Chondrocyte (in vitro differentiated cells): ENCODE measurements at regions not wholly inside any gene's neighbourhood (a gene's known extent, or its start where the extent isn't known, plus 50 kb on each side); places are given as distances from the start of the nearest gene placed in this dataset.

ENCODE experiments used
- DNase-seq: peaks from one replicate; pipeline ENCODE4 v3.0.0; 2021; ENCODE audit warnings: mixed read lengths, low spot score
- H3K27ac Mint-ChIP-seq: one replicate; pipeline ENCODE4 v1.8.0; 2021; ENCODE audit warnings: mild to moderate bottlenecking, moderate library complexity, mixed read lengths; ENCODE audit not compliant: unreplicated experiment
- H3K27me3 Mint-ChIP-seq: 2 replicates; pipeline ENCODE4 v1.8.0; 2021; ENCODE audit warnings: low read depth, mixed read lengths
- H3K36me3 Mint-ChIP-seq: 2 replicates; pipeline ENCODE4 v1.8.0; 2021; ENCODE audit warnings: low read depth, mixed read lengths
- H3K4me1 Mint-ChIP-seq: 2 replicates; pipeline ENCODE4 v1.8.0; 2021; ENCODE audit warnings: low read depth, mild to moderate bottlenecking, mixed read lengths
- H3K4me3 Mint-ChIP-seq: one replicate; pipeline ENCODE4 v1.8.0; 2021; ENCODE audit warnings: mild to moderate bottlenecking, moderate library complexity, mixed read lengths; ENCODE audit not compliant: unreplicated experiment
- H3K9me3 Mint-ChIP-seq: 2 replicates; pipeline ENCODE4 v1.8.0; 2021; ENCODE audit warnings: low read depth, mixed read lengths
- CTCF ChIP-seq: fragments of 200-600 bp; sonication (generic); IDR thresholded peaks from 2 replicates; pipeline ENCODE4 v1.5.0; 2021; ENCODE audit warnings: antibody characterized with exemption, mild to moderate bottlenecking, moderate library complexity

DNA sequence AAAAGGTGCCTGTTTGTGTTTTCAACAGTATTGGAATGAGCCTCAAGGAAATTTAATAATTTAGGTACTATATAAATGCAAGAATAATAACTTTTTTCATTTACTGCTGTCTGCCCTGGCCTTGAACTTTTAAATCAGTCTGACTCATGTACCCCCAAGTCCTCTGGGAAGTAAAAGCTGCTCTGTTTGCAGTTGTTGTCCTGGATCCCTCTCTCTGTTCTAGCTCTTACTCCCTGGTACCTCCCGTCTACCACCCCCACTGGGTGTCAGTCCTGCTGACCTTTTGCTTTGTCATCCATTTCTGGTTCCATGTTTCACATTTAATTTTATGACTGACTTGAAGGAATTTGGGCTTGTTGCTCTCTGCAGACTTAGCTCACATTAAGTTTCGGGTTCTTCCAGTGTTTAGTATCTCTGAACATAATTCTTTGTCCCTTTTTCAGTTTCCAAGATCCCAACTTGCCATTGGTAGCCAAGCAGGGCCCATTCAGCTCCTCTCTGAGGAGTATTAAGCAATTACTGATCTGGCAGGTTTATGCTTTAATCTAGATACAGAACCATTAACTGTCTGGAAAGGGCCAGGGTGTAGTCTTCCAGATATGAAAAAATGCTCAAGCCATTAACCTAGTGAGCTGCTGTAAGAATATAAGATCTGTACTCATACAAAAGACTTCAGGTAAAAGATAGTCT lies 208.7 kb upstream of the FAM3C start:
- no peak for TF ChIP-seq CTCF
- DNase-seq = no peak
- Mint-ChIP-seq H3K36me3 (no peaks in the 10 kb centered on the region), H3K27me3 (no peaks in the 10 kb centered on the region), H3K4me3 (no peak overlapping the region), H3K4me1 (peaks cover 17% of the 10 kb centered on the region), H3K9me3 (no peaks in the 10 kb centered on the region), H3K27ac (no peak overlapping the region)

- no peak for DNase-seq
- no peak for TF ChIP-seq CTCF
- Mint-ChIP-seq H3K27ac (no peak overlapping the region), H3K36me3 (no peaks in the 10 kb centered on the region), H3K9me3 (no peaks in the 10 kb centered on the region), H3K4me3 (no peak overlapping the region), H3K4me1 (peaks cover 17% of the 10 kb centered on the region), H3K27me3 (no peaks in the 10 kb centered on the region)
Measured at GRCh38 chr7:121603886-121604285, 207.8 kb upstream of the FAM3C start.

DNA sequence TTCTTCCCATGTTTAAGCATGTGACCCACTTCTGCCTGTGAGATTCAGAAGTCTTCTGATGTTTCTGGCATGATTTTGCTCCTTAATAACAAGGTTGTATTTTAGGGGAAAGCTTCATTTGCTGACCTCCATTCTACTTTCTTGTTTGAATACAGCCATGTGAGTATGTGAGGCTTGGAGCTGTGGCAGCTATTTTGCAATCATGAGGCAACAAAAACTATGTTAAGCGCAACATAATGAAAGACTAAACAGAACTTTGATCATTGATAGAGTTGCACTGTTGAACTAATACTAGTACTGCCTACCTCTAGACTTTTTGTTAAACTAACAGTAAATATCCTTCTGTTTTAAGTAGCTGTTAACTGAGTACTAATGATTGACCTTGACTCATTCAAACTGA lies 203.8 kb upstream of the FAM3C start:
- Mint-ChIP-seq H3K27ac (no peak overlapping the region), H3K4me1 (peaks cover 16% of the 10 kb centered on the region), H3K4me3 (no peak overlapping the region), H3K9me3 (peaks cover 3% of the 10 kb centered on the region), H3K27me3 (no peaks in the 10 kb centered on the region), H3K36me3 (no peaks in the 10 kb centered on the region)
- TF ChIP-seq CTCF = no peak
- no peak for DNase-seq

DNA sequence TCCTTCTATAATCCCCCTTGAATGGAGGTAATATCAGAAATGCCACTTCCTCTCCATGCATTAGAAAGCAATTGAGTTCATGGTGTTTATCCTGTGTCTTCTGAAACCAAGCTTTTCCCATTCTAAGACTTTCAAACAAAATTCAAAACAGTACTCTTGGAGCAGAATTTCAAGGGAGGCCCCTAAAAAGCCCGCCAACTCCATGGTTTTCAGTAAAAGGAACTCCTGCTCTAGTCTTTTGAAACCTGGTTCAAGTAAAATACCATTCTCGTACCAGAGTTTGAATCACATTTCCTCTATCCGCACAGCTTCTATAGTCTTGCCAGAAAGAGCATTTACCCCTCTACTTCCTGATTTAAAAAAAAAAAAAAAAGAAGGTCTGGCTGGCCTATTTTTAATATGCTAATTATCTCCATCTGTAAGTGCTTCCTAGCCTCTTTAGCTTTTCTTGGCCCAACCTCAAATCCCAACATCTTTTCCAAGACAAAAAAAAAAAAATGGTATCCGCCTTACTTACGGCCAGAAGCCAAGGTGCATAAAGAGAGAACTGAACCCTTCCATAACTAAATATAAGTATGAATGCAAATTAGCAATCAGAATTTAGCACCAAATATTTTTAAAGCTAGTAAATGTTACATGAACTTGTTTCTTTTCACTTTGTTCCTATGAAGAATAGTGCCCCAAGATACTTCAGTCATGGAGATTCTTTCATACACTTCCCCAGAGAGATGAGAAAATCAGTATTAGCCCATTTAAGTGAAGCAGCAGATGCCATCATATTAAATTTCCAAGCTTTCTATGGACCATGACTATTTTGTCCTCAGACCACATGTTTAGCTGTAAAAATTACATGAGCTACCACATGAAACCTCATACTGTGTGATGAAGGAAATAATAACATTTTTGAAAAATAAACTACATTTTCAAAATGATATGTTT lies 199.9 kb upstream of the FAM3C start:
- Mint-ChIP-seq H3K4me3 (no peak overlapping the region), H3K36me3 (no peaks in the 10 kb centered on the region), H3K27ac (no peak overlapping the region), H3K27me3 (no peaks in the 10 kb centered on the region), H3K4me1 (peaks cover 6% of the 10 kb centered on the region), H3K9me3 (peaks cover 8% of the 10 kb centered on the region)
- no peak for TF ChIP-seq CTCF
- no peak for DNase-seq

GRCh38 chr7:121591926-121592325 lies 195.8 kb upstream of the FAM3C start:
- Mint-ChIP-seq H3K27ac (no peak overlapping the region), H3K4me3 (no peak overlapping the region), H3K36me3 (no peaks in the 10 kb centered on the region), H3K9me3 (peaks cover 8% of the 10 kb centered on the region), H3K27me3 (no peaks in the 10 kb centered on the region), H3K4me1 (peaks cover 6% of the 10 kb centered on the region)
- DNase-seq = no peak
- no peak for TF ChIP-seq CTCF
